ENCODE measurements at regions not wholly inside any gene's neighbourhood (a gene's known extent, or its start where the extent isn't known, plus 50 kb on each side); places are given as distances from the start of the nearest gene placed in this dataset.

DNA sequence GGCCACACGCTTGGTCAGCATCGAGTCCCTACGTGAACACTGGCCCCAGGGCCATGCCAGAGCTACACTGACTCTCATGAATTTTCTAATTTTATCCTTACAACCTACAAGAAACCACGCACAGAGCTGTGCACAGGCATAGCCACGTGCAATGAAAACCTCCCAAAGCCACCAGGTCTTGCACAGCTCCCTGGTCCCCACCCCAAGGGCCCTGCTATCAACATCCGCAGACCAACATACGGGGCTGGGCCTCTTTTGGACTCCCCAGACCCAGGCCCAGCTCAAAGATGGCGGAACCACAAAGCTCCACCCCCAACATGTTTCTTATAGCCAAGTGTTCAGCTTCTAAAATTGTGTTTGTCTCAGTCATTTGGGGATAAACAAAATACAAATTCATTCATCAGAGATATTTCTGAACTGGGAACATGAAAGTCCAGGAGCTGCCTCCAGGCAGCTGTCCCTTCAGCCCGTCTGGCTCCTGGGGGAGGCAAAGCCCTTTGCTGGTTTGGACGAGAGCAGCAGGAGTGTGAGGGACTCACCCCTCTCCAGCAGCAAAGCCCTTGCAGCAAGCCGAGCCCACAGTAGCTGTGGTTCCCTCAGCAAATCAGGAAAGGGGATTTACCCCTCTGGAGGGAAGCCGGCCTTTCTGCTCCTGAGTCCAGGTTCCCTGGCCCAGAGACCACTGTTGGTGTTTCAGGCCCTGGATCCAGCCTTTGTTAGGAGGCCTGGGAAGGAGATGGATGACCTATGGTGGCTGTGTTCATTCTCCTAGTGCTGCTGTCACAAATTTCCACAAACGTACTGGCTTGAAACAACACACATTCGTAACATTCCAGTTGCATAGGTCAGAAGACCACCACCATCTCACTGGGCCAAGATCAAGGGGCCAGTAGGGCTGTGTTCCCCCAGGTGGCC lies 75.1 kb downstream of the OAT start:
- Histone ChIP-seq H3K4me1 (no peaks in the 10 kb centered on the region), H3K27me3 (no peaks in the 10 kb centered on the region), H3K27ac (no peak overlapping the region), H3K36me3 (no peaks in the 10 kb centered on the region), H3K4me3 (no peak overlapping the region), H3K9me3 (no peaks in the 10 kb centered on the region)
- no peak for DNase-seq
- intact Hi-C loops (cut with DNase I), result no loop called here
- WGBS, 2 donors, result 85 to 91% methylated on average over 14 of the region's 14 CpGs
- TF ChIP-seq EP300 (IDR thresholded peaks at IDR 0.05), result no peak
- TF ChIP-seq POLR2AphosphoS5 (IDR thresholded peaks at IDR 0.05), result no peak
- TF ChIP-seq, protein P1, sequence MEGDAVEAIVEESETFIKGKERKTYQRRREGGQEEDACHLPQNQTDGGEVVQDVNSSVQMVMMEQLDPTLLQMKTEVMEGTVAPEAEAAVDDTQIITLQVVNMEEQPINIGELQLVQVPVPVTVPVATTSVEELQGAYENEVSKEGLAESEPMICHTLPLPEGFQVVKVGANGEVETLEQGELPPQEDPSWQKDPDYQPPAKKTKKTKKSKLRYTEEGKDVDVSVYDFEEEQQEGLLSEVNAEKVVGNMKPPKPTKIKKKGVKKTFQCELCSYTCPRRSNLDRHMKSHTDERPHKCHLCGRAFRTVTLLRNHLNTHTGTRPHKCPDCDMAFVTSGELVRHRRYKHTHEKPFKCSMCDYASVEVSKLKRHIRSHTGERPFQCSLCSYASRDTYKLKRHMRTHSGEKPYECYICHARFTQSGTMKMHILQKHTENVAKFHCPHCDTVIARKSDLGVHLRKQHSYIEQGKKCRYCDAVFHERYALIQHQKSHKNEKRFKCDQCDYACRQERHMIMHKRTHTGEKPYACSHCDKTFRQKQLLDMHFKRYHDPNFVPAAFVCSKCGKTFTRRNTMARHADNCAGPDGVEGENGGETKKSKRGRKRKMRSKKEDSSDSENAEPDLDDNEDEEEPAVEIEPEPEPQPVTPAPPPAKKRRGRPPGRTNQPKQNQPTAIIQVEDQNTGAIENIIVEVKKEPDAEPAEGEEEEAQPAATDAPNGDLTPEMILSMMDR (IDR thresholded peaks at IDR 0.05), result no peak
- TF ChIP-seq POLR2A (IDR thresholded peaks at IDR 0.05), result no peak

DNA sequence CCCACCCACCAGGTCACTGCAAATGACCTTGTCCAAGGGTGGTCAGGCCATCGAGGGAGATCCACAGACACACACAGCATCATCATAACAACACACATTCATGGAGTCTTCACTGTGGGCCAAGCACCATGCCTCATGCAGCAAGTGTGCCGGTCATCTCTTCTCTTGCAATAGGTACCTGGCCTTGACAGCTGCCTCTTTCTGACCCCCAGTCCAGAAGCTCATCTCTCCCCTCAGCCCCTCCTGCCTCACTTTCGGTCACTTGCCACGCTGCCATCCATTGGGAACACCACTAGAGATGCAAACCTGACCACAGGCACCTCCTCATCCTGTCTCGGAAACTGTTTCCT lies 75.9 kb downstream of the OAT start:
- intact Hi-C loops (cut with DNase I), result no loop called here
- WGBS, 2 donors, result 92 to 93% methylated on average over 5 of the region's 5 CpGs
- peak; percentile 14 for DNase-seq
- no peaks in the 10 kb centered on the region for H3K9me3 ChIP-seq
- H3K27ac ChIP-seq, result no peak overlapping the region
- H3K27me3 ChIP-seq, result no peaks in the 10 kb centered on the region
- no peaks in the 10 kb centered on the region for H3K36me3 ChIP-seq
- no peak for TF ChIP-seq EP300 (IDR thresholded peaks at IDR 0.05)
- TF ChIP-seq, protein P1 (IDR thresholded peaks at IDR 0.05), result no peak
- TF ChIP-seq POLR2A (IDR thresholded peaks at IDR 0.05), result no peak
- no peak for TF ChIP-seq POLR2AphosphoS5 (IDR thresholded peaks at IDR 0.05)
- H3K4me3 ChIP-seq, result no peak overlapping the region
- H3K4me1 ChIP-seq, result no peaks in the 10 kb centered on the region

DNA sequence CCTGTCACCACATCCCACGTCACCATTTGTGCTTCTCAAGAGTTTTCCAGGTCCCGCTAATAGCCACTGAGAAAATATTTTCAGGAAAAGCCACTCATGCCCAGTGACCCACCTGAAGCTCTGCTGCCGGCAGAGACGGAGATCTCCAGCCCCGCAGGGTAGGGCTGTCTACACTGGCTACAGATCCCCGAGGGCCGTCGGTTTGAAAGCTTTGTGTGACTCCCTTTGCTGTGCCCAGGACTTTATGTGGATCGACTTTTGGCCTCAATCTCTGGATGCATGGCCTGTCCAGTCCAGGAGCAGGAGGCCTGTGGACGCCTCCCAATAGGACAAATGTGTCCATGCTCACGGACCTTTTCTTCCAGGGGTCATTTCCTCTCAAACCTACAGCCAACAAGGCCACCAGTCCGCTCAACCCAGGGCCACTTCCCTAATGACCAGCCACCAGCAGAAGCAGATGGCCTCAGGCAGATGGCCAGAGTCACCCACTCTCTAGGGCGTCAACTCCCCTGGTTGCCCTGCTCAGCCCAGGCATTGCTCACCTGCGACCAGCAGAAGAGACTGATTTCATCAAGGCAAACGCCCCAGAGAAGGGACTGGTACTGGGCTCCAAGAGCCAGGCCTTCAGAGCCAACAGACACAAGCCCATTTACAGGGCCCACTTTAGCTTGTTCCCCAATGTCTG lies 76.4 kb downstream of the OAT start:
- no peaks in the 10 kb centered on the region for H3K4me1 ChIP-seq
- intact Hi-C loops (cut with DNase I), result no loop called here
- no peaks in the 10 kb centered on the region for H3K9me3 ChIP-seq
- H3K27me3 ChIP-seq, result no peaks in the 10 kb centered on the region
- H3K27ac ChIP-seq, result no peak overlapping the region
- TF ChIP-seq, protein P1 (IDR thresholded peaks at IDR 0.05), result no peak
- TF ChIP-seq POLR2AphosphoS5 (IDR thresholded peaks at IDR 0.05) (no peak), POLR2A (IDR thresholded peaks at IDR 0.05) (no peak), EP300 (IDR thresholded peaks at IDR 0.05) (no peak)
- H3K4me3 ChIP-seq, result no peak overlapping the region
- 93 to 94% methylated on average over 15 of the region's 15 CpGs for WGBS, 2 donors
- DNase-seq, result peak; percentile 50
- H3K36me3 ChIP-seq, result no peaks in the 10 kb centered on the region

DNA sequence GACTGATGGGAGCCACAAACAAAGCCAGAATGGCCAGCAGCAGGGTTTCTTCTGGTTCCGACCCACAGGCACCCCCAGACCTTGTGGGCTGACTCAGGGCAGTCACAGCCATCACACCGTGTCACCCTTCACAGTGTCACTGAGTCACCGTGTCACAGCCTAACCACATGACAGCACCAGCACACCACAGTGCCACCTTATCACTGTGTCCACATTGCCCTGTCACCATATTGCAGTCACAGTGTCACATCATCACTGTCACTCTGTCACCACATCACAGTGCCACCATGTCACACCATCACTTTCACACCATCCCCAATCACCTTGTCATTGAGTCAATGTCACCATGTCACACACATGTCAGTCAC lies 77.0 kb downstream of the OAT start:
- WGBS, 2 donors, result 55 to 65% methylated on average over 3 of the region's 3 CpGs
- intact Hi-C loops (cut with DNase I), result no loop called here
- Histone ChIP-seq H3K36me3 (no peaks in the 10 kb centered on the region), H3K27me3 (no peaks in the 10 kb centered on the region), H3K9me3 (no peaks in the 10 kb centered on the region), H3K27ac (no peak overlapping the region), H3K4me3 (no peak overlapping the region), H3K4me1 (no peaks in the 10 kb centered on the region)
- peak; percentile 53 for DNase-seq
- TF ChIP-seq EP300 (IDR thresholded peaks at IDR 0.05) (no peak), POLR2A (IDR thresholded peaks at IDR 0.05) (no peak), POLR2AphosphoS5 (IDR thresholded peaks at IDR 0.05) (no peak)
- TF ChIP-seq, protein P1 (IDR thresholded peaks at IDR 0.05), result no peak

Data from sigmoid colon (tissue), 6 donors.